HG03095 (cell line): ENCODE measurements at regions not wholly inside any gene's neighbourhood (a gene's known extent, or its start where the extent isn't known, plus 50 kb on each side); places are given as distances from the start of the nearest gene placed in this dataset.
"Not testable (repeated sequence)": the region's sequence is repeated elsewhere in the genome, so short reads cannot be mapped to it uniquely, and the experiment has no call there.

Source experiments
- ATAC-seq: cut with Tn5 transposase; IDR thresholded peaks from one replicate; pipeline ENCODE4 v1.9.1; 2021; ENCODE audit warnings: moderate library complexity; ENCODE audit not compliant: unreplicated experiment

DNA sequence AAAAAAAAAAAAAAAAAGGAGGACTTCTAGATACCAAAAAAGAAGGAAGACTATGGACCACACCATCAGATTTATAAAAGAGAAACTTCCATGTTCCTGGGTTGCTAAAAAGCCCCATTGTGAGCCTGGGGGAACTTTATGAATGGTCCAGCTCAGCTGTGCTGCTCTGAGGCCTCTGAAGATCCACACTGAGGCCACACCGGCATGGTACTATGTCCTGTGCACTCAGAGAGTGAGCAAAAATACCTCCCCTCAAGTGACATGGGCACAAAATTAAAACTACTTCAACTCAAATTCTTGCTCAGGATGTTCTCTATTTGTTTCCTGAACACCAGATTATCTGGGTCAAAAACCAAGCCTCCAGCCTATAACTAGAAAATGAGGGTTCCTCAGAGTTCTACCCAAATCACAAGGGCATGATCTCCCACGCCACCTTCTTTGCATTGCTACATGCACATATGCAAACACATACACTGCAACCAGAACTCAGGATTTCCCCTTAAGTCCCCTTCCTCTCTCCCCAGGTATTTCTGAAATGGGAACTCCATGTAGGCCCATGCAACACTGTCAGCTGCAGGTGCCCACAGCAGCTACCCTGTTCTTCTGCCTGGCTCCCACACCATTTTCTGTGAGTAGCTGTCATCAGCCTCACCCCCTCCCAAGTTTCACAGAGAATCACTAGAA is 94.4 kb downstream of the SH3GLB1 start:
- ATAC-seq: peak; percentile 66

DNA sequence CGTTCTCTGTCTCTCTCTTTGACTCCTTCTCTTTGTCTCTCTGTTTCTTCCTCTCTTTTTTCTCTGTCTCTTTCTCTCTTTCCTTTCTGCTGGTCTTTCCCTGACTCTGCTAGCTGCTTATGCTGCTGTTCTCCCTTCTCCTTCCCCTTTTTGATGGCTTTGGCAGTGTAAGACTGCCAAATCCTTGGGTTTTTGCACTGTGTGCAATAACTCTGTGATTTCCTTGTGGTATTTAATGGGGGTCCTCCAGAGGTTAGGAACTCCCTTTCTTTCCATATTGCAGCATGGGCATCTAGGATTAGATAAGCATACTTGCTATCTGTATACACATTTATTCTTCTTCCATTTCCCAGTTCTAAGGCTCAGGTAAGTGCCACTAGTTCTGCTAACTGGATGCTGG is 99.3 kb downstream of the SH3GLB1 start:
- not testable (repeated sequence) for ATAC-seq

DNA sequence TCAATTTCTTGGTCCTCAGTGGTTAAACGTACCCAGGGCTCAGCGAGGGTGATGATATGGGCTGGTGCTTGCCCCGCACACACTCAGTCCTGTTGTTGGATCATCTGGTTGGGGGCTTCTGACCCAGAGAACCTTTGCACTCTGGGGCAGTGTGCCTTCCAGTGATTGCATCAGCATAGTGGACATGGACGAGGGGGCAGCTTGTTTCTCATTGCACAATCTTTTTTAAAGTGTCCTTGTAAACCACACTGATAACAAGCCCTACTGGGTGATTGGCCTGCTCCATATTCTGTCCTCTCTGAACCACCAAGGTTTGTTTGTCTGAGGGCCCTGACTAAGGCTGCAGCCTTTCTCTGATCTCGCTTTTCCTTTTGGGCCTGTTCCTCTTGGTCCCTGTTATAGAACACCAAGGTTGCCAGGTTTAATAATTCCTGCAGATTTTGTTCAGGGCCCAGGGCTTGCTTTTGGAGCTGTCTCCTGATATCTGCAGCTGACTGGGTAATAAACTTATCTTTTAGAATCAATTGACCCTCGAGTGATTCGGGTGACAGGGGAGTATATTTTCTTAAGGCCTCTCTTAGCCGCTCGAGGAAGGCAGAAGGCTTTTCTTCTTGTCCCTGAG is 101.6 kb downstream of the SH3GLB1 start:
- ATAC-seq: not testable (repeated sequence)

DNA sequence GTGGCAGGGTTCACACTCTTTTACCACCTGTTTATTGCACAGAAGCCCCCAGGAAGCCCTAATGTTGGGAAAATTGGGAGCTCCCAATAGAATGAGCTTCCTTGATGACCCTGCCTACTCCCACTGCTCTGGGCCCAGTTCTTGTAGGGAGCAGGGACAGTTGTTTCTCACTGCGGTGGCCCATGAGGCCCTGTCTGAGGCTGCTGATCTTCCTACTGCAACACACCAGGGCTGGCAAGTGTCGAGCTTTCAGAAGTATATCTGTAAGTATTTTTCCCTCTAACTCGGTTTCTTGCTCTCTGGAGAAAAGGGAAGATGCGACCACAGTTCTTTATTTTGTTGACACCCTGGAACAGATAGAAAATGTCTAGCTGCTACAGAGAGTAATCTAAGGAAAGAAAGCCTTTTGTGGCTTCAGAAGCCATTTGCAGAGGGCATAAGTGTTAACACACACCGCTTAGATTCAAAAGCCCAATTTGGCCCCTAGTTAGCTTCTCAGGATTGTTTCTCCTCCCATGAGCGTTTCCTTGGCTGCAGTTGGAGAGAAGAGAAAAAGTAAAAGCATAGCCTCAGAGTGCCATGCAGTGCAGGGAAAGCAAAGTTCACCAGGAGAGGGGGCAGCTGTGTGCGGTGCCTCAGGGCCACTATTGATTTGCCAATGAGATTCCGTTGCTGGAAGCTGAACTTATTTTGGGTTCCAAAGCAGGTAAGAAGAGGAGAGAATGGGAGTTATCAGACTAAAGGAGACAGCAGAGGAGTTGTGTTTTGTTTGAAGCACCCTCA is 102.6 kb downstream of the SELENOF start:
- no peak for ATAC-seq

DNA sequence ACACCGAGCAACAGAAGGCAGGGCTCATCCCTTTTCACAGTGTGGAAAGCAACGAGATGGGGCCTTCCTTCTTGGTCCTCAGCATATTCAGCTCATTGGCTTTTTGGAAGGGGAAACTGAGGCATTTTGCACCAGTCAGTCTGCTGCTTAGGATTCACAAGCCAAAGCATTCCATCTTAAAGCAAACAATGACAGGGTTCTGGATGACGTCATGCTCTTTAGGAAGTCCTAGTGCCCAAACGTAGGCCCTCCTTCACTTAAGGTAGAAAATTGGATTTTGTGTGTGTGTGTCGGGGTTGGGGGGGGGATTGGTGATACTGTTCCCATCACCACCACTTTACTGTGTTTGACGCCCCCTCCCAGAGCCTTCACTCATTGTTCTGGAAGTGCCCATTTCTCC is 101.6 kb downstream of the SELENOF start:
- no peak for ATAC-seq
